Stimulated activated naive CD8-positive, alpha-beta T cell treated with anti-CD3 and anti-CD28 coated beads, Interleukin-15, amount 100 ng/mL, for 72 hours (primary cell): ENCODE measurements at regions not wholly inside any gene's neighbourhood (a gene's known extent, or its start where the extent isn't known, plus 50 kb on each side); places are given as distances from the start of the nearest gene placed in this dataset.
"Not testable (repeated sequence)": the region's sequence is repeated elsewhere in the genome, so short reads cannot be mapped to it uniquely, and the experiment has no call there.

ENCODE experiments used
- ATAC-seq: fragments of 150-1000 bp; cut with Tn5 transposase; 2 replicates; pipeline ENCODE4 v1.10.0; 2021; ENCODE audit warnings: mild to moderate bottlenecking, moderate library complexity
- DNase-seq, 2 donors: peaks; one replicate each; pipeline ENCODE4 v3.0.0; 2021 to 2022
- H3K27ac Mint-ChIP-seq, 2 donors: one replicate each; pipeline ENCODE4 v1.8.0; 2022; ENCODE audit warnings: mild to moderate bottlenecking in 2 of 2, mixed read lengths in 2 of 2, moderate library complexity in 2 of 2
- H3K27me3 Mint-ChIP-seq: one replicate; pipeline ENCODE4 v1.8.0; 2022; ENCODE audit warnings: mixed read lengths
- H3K4me1 Mint-ChIP-seq: one replicate; pipeline ENCODE4 v1.8.0; 2022; ENCODE audit warnings: mild to moderate bottlenecking, mixed read lengths
- H3K4me3 Mint-ChIP-seq, 2 donors: one replicate each; pipeline ENCODE4 v1.8.0; 2022; ENCODE audit warnings: mild to moderate bottlenecking in 2 of 2, mixed read lengths in 2 of 2, moderate library complexity in 1 of 2
- H3K9me3 Mint-ChIP-seq, 2 donors: one replicate each; pipeline ENCODE4 v1.8.0; 2022; ENCODE audit warnings: mixed read lengths in 2 of 2

DNA sequence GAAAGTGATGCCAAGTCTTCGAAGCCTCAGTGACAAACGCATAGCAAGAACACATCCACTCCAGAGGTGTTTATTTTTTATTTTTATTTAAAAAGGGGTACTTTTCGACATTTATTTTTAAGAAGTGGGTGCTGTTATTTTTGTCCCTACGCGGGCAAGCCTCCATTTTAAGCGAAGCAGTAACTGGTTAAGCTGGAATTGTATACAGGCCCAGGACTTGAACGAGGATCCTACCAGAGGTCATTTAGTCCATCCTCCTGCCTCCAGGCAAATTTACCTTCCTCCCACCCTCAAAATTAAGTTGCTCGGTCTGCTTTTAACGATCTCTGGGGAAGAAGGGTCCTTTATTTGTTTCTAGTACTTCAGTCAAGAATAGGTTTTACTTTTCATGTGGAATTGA lies 130.6 kb upstream of the PLEKHM1 start:
- peak overlapping the region; percentile 8 to 49 for H3K4me3 Mint-ChIP-seq
- DNase-seq, ATAC-seq, H3K27ac Mint-ChIP-seq, H3K9me3 Mint-ChIP-seq, H3K27me3 Mint-ChIP-seq, H3K4me1 Mint-ChIP-seq: not testable (repeated sequence)

DNA sequence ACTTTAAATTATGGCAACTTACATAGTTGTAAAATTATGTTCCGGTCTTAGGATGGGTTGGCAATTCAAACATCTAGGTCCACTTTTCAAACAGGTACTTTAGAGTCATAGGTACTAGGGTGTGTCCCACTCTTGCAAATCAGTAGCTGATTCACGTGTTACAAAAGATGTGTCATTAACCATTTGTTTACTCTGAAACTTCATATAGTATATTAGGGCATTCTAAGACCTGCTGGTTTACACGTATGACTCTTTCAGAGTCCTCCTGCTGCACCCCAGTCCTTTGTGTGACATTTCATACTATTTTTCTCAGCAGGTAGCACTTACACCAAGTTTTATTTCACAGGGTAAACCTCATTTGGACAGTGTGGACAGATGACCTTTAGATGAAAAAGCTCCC lies 131.8 kb upstream of the PLEKHM1 start:
- not testable (repeated sequence) for H3K27ac Mint-ChIP-seq, H3K4me3 Mint-ChIP-seq, H3K4me1 Mint-ChIP-seq, H3K27me3 Mint-ChIP-seq, DNase-seq, H3K9me3 Mint-ChIP-seq
- peak; percentile 45 for ATAC-seq

DNA sequence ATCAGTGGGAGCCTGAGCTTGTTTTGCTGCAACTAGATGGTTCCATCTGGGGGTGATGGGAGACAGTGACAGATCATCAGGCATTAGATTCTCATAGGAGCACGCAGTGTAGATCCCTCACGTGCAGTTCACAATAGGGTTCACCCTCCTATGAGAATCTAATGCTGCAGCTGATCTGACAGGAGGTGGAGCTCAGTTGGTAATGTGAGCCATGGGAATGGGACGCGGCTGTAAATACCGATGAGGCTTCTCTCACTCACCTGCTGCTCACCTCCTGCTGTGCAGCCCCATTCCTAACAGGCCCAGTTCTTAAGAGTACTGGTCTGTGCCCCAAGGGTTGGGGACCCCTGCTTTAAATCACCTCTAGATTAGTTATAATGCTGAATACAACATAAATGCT lies 137.5 kb upstream of the PLEKHM1 start:
- H3K27me3 Mint-ChIP-seq = no peaks in the 10 kb centered on the region
- no peaks in the 10 kb centered on the region for H3K9me3 Mint-ChIP-seq
- peaks cover 5% of the 10 kb centered on the region for H3K4me1 Mint-ChIP-seq
- ATAC-seq (no peak), DNase-seq (no peak)
- H3K4me3 Mint-ChIP-seq = no peak overlapping the region
- H3K27ac Mint-ChIP-seq = no peak overlapping the region

GRCh38 chr17:45631941-45632340 lies 141.4 kb upstream of the PLEKHM1 start:
- Mint-ChIP-seq H3K4me3 (no peak overlapping the region), H3K27me3 (no peaks in the 10 kb centered on the region), H3K9me3 (no peaks in the 10 kb centered on the region), H3K4me1 (peaks cover 5% of the 10 kb centered on the region), H3K27ac (no peak overlapping the region)
- ATAC-seq (no peak), DNase-seq (no peak)

DNA sequence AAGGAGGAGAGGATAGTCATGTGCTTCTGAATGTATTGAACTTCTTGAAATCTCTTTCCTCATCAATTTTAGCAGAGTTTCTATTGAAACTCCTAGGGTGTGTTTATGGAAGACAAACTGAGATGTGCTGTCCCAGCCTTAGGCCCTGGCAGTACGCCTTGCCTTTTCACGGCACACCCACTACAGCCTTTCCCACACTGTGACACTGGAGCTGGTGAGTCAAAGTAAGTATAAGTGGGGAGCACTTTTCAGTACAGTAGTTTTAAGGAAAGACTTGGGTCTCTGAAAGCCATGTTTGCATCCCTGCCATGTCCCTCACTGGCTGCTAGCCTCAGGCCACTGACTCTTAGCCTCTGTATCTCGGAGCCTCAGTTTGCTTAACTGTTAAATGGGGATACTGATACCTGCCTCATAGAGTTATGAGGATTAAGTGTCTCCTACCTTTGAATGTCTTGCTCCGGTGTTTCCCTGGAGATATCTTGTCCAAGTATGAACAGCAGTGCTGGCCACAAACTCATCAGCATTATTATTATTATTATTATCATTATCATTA lies 144.7 kb upstream of the CRHR1 start:
- ATAC-seq (no peak), DNase-seq (no peak)
- no peak overlapping the region for H3K4me3 Mint-ChIP-seq
- H3K27ac Mint-ChIP-seq = no peak overlapping the region
- no peaks in the 10 kb centered on the region for H3K9me3 Mint-ChIP-seq
- no peaks in the 10 kb centered on the region for H3K27me3 Mint-ChIP-seq
- H3K4me1 Mint-ChIP-seq = peaks cover 10% of the 10 kb centered on the region

DNA sequence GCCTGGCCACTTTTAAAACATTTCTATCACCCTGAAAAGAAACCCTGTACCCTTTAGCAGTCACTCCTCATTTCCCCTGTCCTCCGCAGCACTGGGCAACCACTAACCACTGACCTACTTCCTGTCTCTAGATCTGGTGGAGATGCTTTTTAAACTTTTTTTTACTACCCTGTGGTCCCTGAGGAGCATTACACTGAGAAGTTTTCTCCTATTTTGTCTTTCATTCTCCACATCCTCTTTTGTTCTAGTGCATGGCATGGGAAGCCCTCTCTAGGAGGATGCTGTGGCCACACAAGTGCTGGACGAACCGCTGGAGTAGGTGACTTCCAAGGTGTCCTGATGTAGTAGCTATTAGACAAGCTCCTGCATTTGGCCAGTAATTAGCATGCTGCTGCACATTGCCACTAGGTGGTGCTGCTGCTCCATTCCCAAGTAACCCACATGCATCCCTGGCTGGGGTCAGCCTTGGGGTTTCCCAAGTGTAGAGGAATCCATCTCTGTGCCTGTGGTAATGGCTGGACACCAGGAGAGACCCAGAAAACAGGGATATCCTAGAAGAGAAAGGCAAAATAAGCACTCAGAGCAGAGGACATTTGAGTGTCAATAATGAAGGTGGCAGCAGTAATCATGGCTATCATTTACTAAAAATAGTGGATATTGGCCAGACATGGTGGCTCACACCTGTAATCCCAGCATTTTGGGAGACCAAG lies 143.8 kb upstream of the CRHR1 start:
- H3K27ac Mint-ChIP-seq = no peak overlapping the region
- peaks cover 10% of the 10 kb centered on the region for H3K4me1 Mint-ChIP-seq
- peak; percentile 63 to 65 for DNase-seq
- H3K9me3 Mint-ChIP-seq = no peaks in the 10 kb centered on the region
- no peak overlapping the region for H3K4me3 Mint-ChIP-seq
- H3K27me3 Mint-ChIP-seq = no peaks in the 10 kb centered on the region
- peak; percentile 84 for ATAC-seq

DNA sequence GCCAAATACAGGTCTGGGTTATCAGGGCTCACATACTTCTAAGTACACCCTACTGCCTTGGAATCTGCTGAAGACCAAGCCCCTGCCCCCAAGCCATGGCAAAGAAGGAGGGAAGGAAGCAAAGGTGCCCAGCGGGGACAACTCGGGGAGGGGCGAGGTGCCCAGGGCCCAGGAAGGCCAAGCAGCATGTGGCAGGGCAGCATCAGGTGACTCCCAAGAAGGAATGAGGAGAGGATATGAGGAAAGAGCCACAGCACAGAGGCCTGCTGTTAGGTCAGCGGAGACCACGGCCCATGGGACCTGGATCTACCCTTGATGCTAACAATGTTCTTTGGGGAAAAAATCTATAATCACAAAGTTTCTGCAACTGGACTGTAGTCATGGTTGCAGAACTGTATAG lies 142.6 kb upstream of the CRHR1 start:
- H3K4me1 Mint-ChIP-seq = peaks cover 16% of the 10 kb centered on the region
- no peak for ATAC-seq
- H3K9me3 Mint-ChIP-seq = no peaks in the 10 kb centered on the region
- H3K4me3 Mint-ChIP-seq = no peak overlapping the region
- no peak for DNase-seq
- no peaks in the 10 kb centered on the region for H3K27me3 Mint-ChIP-seq
- H3K27ac Mint-ChIP-seq = peak overlapping the region in 1 of 2 donors; percentile 65

- Mint-ChIP-seq H3K9me3 (no peaks in the 10 kb centered on the region), H3K27me3 (no peaks in the 10 kb centered on the region), H3K4me1 (peaks cover 18% of the 10 kb centered on the region), H3K27ac (no peak overlapping the region), H3K4me3 (no peak overlapping the region)
- DNase-seq (no peak), ATAC-seq (no peak)
These were observed 140.5 kb upstream of the CRHR1 start for GRCh38 chr17:45643591-45643990.

DNA sequence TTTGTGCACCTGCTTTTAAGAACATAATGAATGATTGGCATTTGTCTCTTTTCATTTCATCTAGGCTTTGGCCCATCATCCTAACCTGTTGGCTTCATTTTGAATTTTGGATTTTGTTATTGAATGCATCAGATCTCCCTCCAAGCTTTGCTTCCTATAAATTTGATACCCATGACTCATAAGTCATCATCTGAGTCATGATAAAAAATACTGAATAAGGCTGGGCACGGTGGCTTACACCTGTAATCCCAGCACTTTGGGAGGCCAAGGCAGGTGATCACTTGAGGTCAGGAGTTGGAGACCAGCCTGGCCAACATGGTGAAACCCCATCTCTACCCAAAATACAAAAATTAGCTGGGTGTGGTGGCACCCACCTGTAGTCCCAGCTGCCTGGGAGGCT lies 139.5 kb upstream of the CRHR1 start:
- not testable (repeated sequence) for H3K4me3 Mint-ChIP-seq, H3K27me3 Mint-ChIP-seq, H3K27ac Mint-ChIP-seq, ATAC-seq, H3K9me3 Mint-ChIP-seq, DNase-seq
- H3K4me1 Mint-ChIP-seq = peaks cover 18% of the 10 kb centered on the region

- peaks cover 12% of the 10 kb centered on the region for H3K4me1 Mint-ChIP-seq
- no peaks in the 10 kb centered on the region for H3K27me3 Mint-ChIP-seq
- H3K27ac Mint-ChIP-seq = no peak overlapping the region
- no peaks in the 10 kb centered on the region for H3K9me3 Mint-ChIP-seq
- DNase-seq (no peak), ATAC-seq (no peak)
- H3K4me3 Mint-ChIP-seq = no peak overlapping the region
These were observed 138.8 kb upstream of the CRHR1 start for GRCh38 chr17:45645330-45645729.

GRCh38 chr17:45646288-45646988 lies 137.7 kb upstream of the CRHR1 start:
- no peak overlapping the region for H3K4me3 Mint-ChIP-seq
- H3K27ac Mint-ChIP-seq = peak overlapping the region; percentile 22 to 37
- no peaks in the 10 kb centered on the region for H3K27me3 Mint-ChIP-seq
- ATAC-seq (peak; percentile 48), DNase-seq (no peak)
- no peaks in the 10 kb centered on the region for H3K9me3 Mint-ChIP-seq
- H3K4me1 Mint-ChIP-seq = peaks cover 8% of the 10 kb centered on the region

DNA sequence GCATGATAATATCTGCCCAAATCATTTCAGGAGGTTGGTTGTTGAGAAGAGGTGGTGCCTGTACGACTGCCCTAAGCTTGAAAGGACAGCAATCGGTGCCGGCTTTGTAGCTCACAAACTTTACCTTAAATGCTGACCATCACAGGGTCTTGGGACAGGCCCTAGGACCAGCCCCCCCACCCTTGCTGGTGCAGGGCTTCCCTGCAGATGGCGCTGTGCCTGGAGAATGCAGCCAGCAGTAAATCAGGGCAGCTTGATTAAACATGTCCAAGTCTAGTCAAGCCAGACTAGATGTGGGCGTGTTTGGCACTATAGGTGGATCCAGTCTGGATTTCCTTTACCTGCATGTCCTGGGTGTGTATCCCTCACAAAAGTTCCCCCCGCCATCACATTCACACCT lies 135.5 kb upstream of the CRHR1 start:
- no peak for ATAC-seq
- Mint-ChIP-seq H3K9me3 (no peaks in the 10 kb centered on the region), H3K4me1 (peaks cover 8% of the 10 kb centered on the region), H3K27ac (no peak overlapping the region), H3K27me3 (no peaks in the 10 kb centered on the region), H3K4me3 (no peak overlapping the region)
- DNase-seq = no peak

DNA sequence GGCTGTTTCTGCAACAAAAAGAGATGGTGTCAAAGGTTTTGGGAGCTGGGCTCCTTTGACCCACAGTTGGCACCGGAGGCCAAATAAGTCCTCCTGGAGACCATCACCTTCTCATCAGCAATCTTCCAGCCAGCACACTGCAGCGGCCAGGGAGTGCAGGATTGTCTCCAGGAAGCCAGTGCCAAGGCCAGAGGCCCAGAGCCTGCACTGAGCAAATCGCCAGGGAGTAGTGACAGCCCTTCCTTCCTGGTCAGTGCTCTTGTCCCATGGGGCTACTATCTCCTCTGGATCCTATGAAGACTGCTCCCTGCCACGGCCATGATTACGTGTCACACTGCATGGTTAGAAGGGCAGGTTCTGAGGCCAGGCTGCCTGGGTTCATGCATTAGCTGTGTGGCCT lies 134.3 kb upstream of the CRHR1 start:
- ATAC-seq (no peak), DNase-seq (no peak)
- Mint-ChIP-seq H3K4me1 (peaks cover 8% of the 10 kb centered on the region), H3K9me3 (no peaks in the 10 kb centered on the region), H3K4me3 (no peak overlapping the region), H3K27ac (no peak overlapping the region), H3K27me3 (no peaks in the 10 kb centered on the region)

- ATAC-seq (no peak), DNase-seq (no peak)
- Mint-ChIP-seq H3K27me3 (no peaks in the 10 kb centered on the region), H3K27ac (no peak overlapping the region), H3K4me3 (no peak overlapping the region), H3K9me3 (no peaks in the 10 kb centered on the region), H3K4me1 (peaks cover 8% of the 10 kb centered on the region)
These were observed 133.6 kb upstream of the CRHR1 start for GRCh38 chr17:45650561-45650960.

- Mint-ChIP-seq H3K9me3 (no peaks in the 10 kb centered on the region), H3K27me3 (no peaks in the 10 kb centered on the region), H3K4me3 (no peak overlapping the region), H3K27ac (no peak overlapping the region), H3K4me1 (peaks cover 5% of the 10 kb centered on the region)
- ATAC-seq (no peak), DNase-seq (no peak)
These were observed 132.9 kb upstream of the CRHR1 start for GRCh38 chr17:45651145-45651709.

- ATAC-seq (no peak), DNase-seq (no peak)
- H3K27me3 Mint-ChIP-seq = peaks cover 10% of the 10 kb centered on the region
- no peaks in the 10 kb centered on the region for H3K9me3 Mint-ChIP-seq
- no peaks in the 10 kb centered on the region for H3K4me1 Mint-ChIP-seq
- H3K4me3 Mint-ChIP-seq = no peak overlapping the region
- no peak overlapping the region for H3K27ac Mint-ChIP-seq
These were observed 130.5 kb upstream of the CRHR1 start for GRCh38 chr17:45653616-45654015.
